C4-2B (cell line): ENCODE measurements at regions not wholly inside any gene's neighbourhood (a gene's known extent, or its start where the extent isn't known, plus 50 kb on each side); places are given as distances from the start of the nearest gene placed in this dataset.
"Not testable (repeated sequence)": the region's sequence is repeated elsewhere in the genome, so short reads cannot be mapped to it uniquely, and the experiment has no call there.

Experiments
- H3K27ac ChIP-seq: fragments of 450-650 bp; 2 replicates; pipeline ENCODE4 v1.5.1; 2017
- ZFX ChIP-seq: fragments of 450-650 bp; IDR thresholded peaks from 2 replicates; pipeline ENCODE4 v1.6.1; 2017
- TF ChIP-seq, protein P1 (sequence below): fragments of 450-650 bp; conservative IDR thresholded peaks from 2 replicates; pipeline ENCODE4 v1.5.1; 2017; ENCODE audit warnings: mild to moderate bottlenecking

DNA sequence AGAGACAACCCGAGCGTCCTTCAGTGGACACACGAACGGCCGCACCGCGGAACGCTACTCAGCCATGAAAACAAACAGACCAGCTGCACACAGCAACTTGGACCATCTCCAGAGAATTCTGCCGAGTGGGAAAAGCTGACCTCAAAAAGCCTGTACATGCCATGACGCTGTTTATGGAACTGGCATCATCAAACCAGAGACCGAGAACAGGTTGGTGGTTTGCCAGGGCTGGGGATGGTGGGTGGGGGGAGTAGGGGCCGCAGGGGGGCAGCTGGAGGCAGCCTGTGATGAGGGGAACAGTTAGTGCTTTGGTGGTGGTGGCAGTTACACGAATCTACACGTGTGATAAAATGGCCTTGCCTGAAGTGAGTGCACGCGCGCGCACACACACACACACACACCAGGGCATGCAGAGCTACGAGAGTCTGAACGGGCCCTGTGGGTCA lies 169.8 kb downstream of the LAT start:
- TF ChIP-seq, protein P1, sequence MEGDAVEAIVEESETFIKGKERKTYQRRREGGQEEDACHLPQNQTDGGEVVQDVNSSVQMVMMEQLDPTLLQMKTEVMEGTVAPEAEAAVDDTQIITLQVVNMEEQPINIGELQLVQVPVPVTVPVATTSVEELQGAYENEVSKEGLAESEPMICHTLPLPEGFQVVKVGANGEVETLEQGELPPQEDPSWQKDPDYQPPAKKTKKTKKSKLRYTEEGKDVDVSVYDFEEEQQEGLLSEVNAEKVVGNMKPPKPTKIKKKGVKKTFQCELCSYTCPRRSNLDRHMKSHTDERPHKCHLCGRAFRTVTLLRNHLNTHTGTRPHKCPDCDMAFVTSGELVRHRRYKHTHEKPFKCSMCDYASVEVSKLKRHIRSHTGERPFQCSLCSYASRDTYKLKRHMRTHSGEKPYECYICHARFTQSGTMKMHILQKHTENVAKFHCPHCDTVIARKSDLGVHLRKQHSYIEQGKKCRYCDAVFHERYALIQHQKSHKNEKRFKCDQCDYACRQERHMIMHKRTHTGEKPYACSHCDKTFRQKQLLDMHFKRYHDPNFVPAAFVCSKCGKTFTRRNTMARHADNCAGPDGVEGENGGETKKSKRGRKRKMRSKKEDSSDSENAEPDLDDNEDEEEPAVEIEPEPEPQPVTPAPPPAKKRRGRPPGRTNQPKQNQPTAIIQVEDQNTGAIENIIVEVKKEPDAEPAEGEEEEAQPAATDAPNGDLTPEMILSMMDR: no peak
- no peak for TF ChIP-seq ZFX
- no peak overlapping the region for H3K27ac ChIP-seq

DNA sequence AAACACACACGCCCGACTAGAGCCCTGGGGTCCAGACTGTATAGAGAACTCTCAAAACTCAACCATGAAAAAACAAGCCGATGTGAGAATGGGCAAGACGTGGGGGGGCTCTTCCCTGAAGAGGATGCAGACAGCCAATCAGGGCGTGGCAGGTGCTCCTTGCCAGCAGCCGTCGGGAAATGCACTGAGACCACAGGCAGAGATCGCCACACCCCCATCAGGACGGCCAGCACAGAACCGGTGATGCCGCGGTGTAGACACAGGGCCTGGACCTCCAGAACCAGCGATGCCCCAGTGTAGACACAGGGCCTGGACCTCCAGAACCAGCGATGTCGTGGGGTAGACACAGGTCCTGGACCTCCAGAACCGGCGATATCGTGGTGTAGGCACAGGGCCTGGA lies 169.2 kb downstream of the LAT start:
- H3K27ac ChIP-seq: no peak overlapping the region
- TF ChIP-seq, protein P1: no peak
- no peak for TF ChIP-seq ZFX

DNA sequence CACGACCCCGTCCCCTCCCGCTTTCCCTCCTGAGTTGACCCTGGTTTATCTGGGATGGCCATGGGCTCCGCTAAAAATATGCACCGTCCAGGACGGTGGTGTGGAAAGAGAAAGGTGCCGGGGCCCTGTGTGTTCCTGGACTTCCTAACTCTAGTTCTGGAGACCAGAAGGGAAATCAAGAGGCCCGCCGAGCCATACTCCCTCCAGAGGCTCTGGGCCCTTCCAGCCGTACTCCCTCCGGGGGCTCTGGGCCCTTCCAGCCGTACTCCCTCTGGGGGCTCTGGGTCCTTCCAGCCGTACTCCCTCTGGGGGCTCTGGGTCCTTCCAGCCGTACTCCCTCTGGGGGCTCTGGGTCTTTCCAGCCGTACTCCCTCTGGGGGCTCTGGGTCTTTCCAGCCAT lies 168.5 kb downstream of the LAT start:
- not testable (repeated sequence) for H3K27ac ChIP-seq

DNA sequence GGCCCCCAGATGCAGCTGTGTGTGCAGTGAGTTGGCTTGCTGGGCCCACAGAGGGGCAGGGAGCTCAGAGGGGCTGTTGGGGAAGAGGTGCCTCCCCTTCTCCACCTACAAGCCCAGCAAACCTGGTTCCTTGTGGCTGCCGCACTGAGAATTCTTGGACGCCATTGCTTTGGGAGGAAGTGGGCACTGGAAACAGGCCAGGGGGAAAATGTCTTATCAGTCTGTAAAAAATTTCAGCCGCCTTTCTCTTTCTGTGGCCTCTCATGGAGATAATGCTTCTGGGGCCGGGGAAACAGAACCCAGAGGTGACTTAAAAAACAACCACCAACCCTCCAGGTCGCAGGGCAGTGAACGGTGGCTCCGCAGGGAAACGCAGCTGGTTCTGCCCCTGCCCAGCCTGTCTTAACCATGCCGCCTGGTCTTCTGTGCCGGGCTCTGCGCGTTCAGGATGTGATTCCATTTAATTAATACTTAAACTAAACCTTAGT lies 167.7 kb downstream of the LAT start:
- not testable (repeated sequence) for H3K27ac ChIP-seq

DNA sequence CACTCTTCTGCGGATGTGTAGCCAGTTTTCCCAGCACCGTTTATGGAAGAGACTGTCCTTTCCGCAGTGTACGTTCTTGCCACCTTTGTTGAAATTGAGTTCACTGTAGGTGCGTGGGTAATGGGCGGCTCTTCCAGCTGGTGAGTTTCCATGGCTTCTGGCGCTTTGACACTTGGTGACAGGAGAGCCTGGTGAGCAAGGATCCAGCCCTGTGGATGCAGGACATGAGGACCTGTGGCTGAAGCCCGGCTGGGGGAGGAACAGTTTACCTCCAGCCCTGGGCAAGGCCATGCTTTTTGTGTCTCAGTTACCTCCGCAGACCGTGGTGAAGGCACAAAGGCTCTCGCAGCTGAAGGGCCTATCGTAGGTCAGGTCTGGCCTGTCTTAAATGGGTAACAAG lies 166.5 kb downstream of the LAT start:
- no peak overlapping the region for H3K27ac ChIP-seq
- TF ChIP-seq ZFX: no peak
- TF ChIP-seq, protein P1: no peak

DNA sequence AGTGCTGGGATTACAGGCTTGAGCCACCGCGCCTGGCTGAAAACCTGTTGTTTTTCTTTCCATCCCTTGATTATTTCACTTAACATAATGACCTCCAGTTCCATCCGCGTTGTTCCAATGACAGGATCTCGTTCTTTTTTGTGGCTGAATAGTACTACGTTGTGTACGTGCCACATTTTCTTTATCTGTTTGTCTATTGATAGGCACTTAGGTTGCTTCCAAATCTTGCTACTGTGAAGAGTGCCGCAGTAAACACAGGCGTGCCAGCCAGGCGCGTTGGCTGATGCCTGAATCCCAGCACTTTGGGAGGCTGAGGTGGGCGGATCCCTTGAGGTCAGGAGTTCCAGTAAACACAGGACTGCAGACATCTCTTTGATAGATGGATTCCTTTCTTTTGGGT lies 165.1 kb downstream of the LAT start:
- H3K27ac ChIP-seq: not testable (repeated sequence)

DNA sequence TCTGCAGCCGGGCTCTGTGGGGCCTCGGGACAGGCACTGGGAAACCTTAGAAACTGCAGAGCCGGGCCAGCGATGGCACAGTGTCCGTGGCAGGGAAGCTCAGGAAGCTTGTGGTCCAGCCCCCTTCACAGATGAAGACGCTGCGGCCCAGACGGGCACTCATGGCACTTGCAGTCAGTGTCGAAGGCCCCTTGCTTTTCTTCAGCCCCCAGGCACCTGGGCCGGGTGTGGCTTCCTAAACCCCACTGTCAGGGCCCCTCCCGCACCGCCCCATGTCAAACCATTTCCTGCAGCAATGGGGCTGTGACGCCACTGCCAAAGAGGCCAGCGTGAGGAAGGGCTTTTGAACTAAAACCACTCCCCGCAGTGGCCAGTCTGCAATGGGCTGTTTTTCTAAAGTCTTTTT lies 164.0 kb downstream of the LAT start:
- no peak for TF ChIP-seq ZFX
- TF ChIP-seq, protein P1: no peak
- no peak overlapping the region for H3K27ac ChIP-seq

DNA sequence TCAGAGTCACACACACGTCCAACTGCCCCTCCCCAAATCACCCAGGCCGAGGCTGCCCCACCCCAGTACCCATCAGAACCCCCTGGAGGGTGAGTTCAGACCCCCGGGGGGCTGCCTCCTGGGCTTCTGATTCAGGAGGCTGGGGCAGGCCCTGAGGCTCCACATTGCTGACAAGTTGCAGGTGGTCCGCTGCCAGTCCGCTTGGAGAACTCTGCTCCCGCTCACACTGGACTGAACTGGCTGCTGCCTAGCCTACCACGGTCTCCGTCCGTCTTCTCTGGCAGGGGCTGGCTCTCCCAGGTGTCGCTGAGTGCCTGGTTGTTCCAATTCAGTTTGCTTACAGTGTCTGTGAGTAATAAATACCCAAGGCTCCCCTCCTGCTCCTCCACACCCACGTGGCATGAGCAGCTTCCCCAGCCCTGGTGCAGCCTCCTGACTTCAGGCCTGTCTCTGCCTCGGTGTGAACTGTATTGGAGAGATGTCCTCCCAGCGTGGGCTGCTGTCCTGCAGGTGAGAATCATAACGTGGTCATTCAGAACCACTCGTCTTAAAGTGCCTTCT lies 163.4 kb downstream of the LAT start:
- TF ChIP-seq, protein P1: no peak
- no peak for TF ChIP-seq ZFX
- no peak overlapping the region for H3K27ac ChIP-seq

DNA sequence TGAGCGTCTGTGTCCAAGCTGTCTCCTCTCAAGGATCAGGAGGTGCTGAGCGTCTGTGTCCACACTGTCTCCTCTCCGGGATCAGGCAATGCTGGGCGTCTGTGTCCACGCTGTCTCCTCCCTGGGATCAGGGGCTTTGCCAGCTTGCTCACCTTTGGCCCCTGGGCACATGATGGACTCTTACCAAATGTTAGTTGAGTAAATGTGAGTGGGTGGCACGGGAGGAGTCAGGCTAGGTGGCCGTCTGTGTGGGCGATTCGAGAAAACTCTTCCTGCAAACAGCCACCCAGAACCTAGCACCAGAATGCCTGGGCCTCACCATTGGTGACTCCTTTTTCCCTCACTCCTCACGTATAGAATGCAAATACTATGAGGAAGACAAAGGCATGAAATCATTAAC lies 162.9 kb downstream of the LAT start:
- H3K27ac ChIP-seq: not testable (repeated sequence)

DNA sequence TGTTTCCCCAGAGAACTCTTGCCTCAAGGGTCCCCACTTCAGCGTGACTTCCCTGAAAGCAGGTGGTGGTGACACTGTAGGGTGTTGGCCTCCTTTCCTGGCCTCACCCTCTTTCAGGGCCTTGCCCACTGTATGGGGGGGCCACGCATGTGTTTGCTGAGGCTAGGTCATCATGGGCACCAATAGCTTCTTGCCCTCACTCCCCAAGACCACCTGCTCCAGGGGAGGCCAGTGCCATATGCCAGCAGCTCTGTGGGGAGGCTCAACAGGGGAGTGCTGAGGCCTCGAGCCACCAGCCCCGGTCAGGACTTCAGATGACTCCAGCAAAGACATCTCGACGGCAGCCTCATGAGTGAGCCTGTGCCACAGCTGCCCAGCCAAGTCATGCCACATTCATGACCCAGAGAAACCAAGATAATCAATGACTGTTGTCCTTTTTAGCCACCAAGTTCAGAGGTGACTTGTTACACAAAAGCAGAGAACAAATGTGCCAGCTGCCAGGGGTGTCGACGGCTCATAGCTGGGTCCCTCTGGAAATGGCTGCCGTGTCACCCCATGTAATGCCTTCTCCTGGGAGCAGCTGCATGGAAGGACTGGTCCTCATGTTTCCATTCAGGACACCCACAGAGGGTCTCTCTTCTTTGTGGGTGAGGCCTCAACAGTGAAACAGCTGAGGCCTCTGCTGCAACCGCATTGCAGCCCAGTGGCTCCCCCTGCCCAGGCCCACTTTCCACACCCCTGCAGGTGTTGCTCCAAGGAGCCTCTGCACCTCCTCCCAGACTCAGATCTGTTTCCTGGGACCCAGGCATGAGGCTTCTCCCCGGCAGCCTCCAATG lies 162.2 kb downstream of the LAT start:
- H3K27ac ChIP-seq: not testable (repeated sequence)
